Loucy (cell line): ENCODE measurements at regions not wholly inside any gene's neighbourhood (a gene's known extent, or its start where the extent isn't known, plus 50 kb on each side); places are given as distances from the start of the nearest gene placed in this dataset.
"Not testable (repeated sequence)": the region's sequence is repeated elsewhere in the genome, so short reads cannot be mapped to it uniquely, and the experiment has no call there.

Source experiments
- H2AFZ ChIP-seq: fragments of 200-600 bp; sonication (generic); 2 replicates; pipeline ENCODE4 v1.6.0; 2016; ENCODE audit warnings: antibody characterized with exemption, mild to moderate bottlenecking, low read length, moderate library complexity
- H3F3A ChIP-seq: fragments of 200-600 bp; 2 replicates; pipeline ENCODE4 v1.6.0; 2016; ENCODE audit warnings: antibody characterized with exemption, low read depth, mild to moderate bottlenecking
- H3K27me3 ChIP-seq: fragments of 200-600 bp; sonication (generic); 2 replicates; pipeline ENCODE4 v1.6.1; 2014; ENCODE audit warnings: low read length, mild to moderate bottlenecking; ENCODE audit not compliant: insufficient read depth, poor library complexity, severe bottlenecking
- H3K36me3 ChIP-seq: fragments of 200-600 bp; sonication (generic); 2 replicates; pipeline ENCODE4 v1.6.1; 2016; ENCODE audit warnings: low read length; ENCODE audit not compliant: insufficient read depth
- H3K4me1 ChIP-seq: fragments of 200-600 bp; sonication (generic); 2 replicates; pipeline ENCODE4 v1.5.1; 2014; ENCODE audit warnings: low read length, mild to moderate bottlenecking; ENCODE audit not compliant: insufficient read depth, poor library complexity, severe bottlenecking
- H3K4me2 ChIP-seq: fragments of 200-600 bp; sonication (generic); 2 replicates; pipeline ENCODE4 v1.6.0; 2014; ENCODE audit warnings: antibody characterized with exemption, low read length, low read depth, mild to moderate bottlenecking; ENCODE audit not compliant: poor library complexity, severe bottlenecking
- H3K4me3 ChIP-seq: fragments of 200-600 bp; sonication (generic); 2 replicates; pipeline ENCODE4 v1.5.1; 2014; ENCODE audit warnings: low read length, mild to moderate bottlenecking, mixed read lengths; ENCODE audit not compliant: poor library complexity, severe bottlenecking
- H3K79me2 ChIP-seq: fragments of 200-600 bp; sonication (generic); 2 replicates; pipeline ENCODE4 v1.6.1; 2014; ENCODE audit warnings: low read length; ENCODE audit not compliant: insufficient read depth
- H3K9ac ChIP-seq: fragments of 200-600 bp; sonication (generic); 2 replicates; pipeline ENCODE4 v1.6.0; 2014; ENCODE audit warnings: mild to moderate bottlenecking, low read depth, low read length, moderate library complexity; ENCODE audit not compliant: poor library complexity, severe bottlenecking
- H3K9me2 ChIP-seq: fragments of 200-600 bp; sonication (generic); replicated peaks from 2 replicates; pipeline ENCODE4 v1.6.1; 2016; ENCODE audit warnings: low read depth, low read length, mixed read lengths
- H3K9me3 ChIP-seq: fragments of 200-600 bp; sonication (generic); 2 replicates; pipeline ENCODE4 v1.6.1; 2014; ENCODE audit warnings: mild to moderate bottlenecking, antibody characterized with exemption, low read length, low read depth; ENCODE audit not compliant: insufficient read depth
- H4K20me1 ChIP-seq: fragments of 200-600 bp; sonication (generic); 2 replicates; pipeline ENCODE4 v1.6.0; 2014; ENCODE audit warnings: antibody characterized with exemption, low read length, mild to moderate bottlenecking; ENCODE audit not compliant: insufficient read depth, poor library complexity, severe bottlenecking
- EZH2phosphoT487 ChIP-seq: fragments of 200-600 bp; IDR thresholded peaks from 2 replicates; pipeline ENCODE4 v1.6.1; 2018; ENCODE audit warnings: antibody characterized with exemption, mild to moderate bottlenecking, moderate library complexity, borderline replicate concordance
- TF ChIP-seq, protein P1 (sequence below): fragments of 200-600 bp; sonication (generic); conservative IDR thresholded peaks from 2 replicates; pipeline ENCODE4 v1.5.1; 2014; ENCODE audit warnings: mild to moderate bottlenecking, antibody characterized with exemption, low read length

DNA sequence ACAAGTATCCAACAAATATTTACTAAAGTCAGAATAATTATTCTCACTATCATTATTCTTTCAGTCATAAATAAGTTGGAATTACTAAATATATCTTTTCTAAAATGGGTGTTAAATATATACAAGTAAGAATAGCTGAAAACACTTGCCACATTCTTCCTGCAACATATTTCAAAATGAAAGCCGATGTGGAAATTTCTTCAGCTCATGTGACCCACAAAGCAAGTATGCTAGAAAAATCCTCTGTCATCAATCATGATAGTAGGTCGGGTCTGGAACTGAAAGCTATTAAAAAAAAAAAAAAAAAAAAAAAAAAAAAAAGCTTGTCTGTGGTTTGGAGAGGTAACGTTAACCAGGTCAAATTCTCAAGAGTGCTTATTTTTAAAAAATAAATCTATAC is 344.7 kb downstream of the NEBL start:
- no peaks in the 10 kb centered on the region for H3K27me3 ChIP-seq
- H3K36me3 ChIP-seq, result no peaks in the 10 kb centered on the region
- no peak overlapping the region for H3K4me3 ChIP-seq
- H3K79me2 ChIP-seq, result no peaks in the 10 kb centered on the region
- H3K4me1 ChIP-seq, result no peaks in the 10 kb centered on the region
- no peaks in the 10 kb centered on the region for H3F3A ChIP-seq
- TF ChIP-seq, protein P1, sequence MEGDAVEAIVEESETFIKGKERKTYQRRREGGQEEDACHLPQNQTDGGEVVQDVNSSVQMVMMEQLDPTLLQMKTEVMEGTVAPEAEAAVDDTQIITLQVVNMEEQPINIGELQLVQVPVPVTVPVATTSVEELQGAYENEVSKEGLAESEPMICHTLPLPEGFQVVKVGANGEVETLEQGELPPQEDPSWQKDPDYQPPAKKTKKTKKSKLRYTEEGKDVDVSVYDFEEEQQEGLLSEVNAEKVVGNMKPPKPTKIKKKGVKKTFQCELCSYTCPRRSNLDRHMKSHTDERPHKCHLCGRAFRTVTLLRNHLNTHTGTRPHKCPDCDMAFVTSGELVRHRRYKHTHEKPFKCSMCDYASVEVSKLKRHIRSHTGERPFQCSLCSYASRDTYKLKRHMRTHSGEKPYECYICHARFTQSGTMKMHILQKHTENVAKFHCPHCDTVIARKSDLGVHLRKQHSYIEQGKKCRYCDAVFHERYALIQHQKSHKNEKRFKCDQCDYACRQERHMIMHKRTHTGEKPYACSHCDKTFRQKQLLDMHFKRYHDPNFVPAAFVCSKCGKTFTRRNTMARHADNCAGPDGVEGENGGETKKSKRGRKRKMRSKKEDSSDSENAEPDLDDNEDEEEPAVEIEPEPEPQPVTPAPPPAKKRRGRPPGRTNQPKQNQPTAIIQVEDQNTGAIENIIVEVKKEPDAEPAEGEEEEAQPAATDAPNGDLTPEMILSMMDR, result no peak
- no peak for TF ChIP-seq EZH2phosphoT487
- no peaks in the 10 kb centered on the region for H3K9me3 ChIP-seq
- no peak overlapping the region for H2AFZ ChIP-seq
- no peak overlapping the region for H3K9ac ChIP-seq
- H4K20me1 ChIP-seq, result no peaks in the 10 kb centered on the region
- no peak overlapping the region for H3K4me2 ChIP-seq
- no peaks in the 10 kb centered on the region for H3K9me2 ChIP-seq

DNA sequence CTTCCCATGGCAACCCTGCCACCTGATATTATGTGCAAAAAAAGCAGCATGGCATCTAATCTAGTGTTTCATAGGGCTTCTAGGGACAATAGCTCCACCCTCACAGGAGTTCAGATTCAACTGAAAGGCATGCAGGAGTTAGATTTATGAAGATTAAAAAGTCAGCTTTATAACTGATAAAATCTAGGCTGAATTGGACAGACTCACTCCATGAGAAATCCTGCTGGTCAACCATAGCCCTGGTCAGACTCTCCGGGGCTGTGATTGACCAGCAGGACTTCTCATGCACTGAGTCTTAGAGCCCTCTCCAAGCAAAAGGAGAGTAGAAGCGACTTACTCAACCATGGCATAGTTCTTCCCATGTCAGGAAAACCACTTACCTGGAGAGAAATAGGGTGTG is 345.4 kb downstream of the NEBL start:
- Histone ChIP-seq H3K4me3 (no peak overlapping the region), H3K27me3 (no peaks in the 10 kb centered on the region), H2AFZ (no peak overlapping the region), H3K9me3 (no peaks in the 10 kb centered on the region), H4K20me1 (no peaks in the 10 kb centered on the region), H3K36me3 (no peaks in the 10 kb centered on the region), H3K4me1 (no peaks in the 10 kb centered on the region), H3K4me2 (no peak overlapping the region), H3K9me2 (no peaks in the 10 kb centered on the region), H3K9ac (no peak overlapping the region), H3F3A (no peaks in the 10 kb centered on the region), H3K79me2 (no peaks in the 10 kb centered on the region)
- TF ChIP-seq, protein P1, result no peak
- TF ChIP-seq EZH2phosphoT487, result no peak

DNA sequence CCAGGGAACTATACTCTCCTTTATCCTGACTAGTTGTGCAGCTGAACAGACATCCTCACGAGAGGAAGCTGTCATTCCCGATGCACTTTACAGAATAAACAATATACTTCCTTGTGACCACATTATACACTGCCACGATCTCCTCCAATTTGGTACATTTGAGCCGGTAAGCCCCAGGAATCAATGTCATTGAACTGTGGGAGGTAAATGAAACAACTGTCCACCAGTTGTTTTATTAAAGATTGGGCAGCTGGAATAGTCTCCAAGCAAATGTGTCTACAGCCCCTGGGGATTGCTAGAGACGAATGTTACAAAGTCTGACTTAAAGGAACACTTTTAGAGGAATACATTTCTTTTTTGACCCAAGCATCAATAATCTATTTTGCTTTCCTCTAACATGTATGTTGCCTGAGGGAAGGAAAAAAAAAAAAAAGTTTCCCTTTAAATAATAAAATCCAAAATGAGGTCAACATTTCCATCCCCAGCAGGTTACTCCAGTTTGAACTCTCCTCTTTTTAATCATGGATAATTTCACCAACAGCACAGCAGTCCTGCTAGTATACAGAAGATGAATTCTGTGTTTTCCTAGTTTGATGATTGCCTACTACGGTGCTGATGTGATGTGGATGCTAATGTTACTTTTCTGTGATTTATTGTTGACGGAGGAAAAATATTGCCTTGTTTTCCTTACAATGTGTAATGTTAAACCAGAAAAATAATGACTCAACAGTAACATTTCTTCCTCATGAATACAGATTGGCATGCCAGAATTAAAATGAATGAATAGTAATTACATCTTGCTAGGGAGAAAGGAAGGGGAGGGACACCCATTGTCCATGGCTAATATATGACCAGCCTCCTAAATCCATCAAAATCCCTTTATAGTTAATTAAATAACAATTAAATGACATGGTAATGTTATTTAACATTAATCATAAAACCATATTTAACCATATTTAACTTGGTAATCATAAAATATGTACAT is 360.9 kb downstream of the NEBL start:
- Histone ChIP-seq H3F3A (no peaks in the 10 kb centered on the region), H3K4me1 (no peaks in the 10 kb centered on the region), H3K79me2 (no peaks in the 10 kb centered on the region), H4K20me1 (no peaks in the 10 kb centered on the region), H3K9me2 (no peaks in the 10 kb centered on the region), H2AFZ (no peak overlapping the region), H3K36me3 (no peaks in the 10 kb centered on the region), H3K9ac (no peak overlapping the region), H3K4me2 (no peak overlapping the region), H3K27me3 (no peaks in the 10 kb centered on the region), H3K4me3 (no peak overlapping the region), H3K9me3 (no peaks in the 10 kb centered on the region; the same call in 1 of the 2 replicates)
- no peak for TF ChIP-seq EZH2phosphoT487
- TF ChIP-seq, protein P1, result no peak

DNA sequence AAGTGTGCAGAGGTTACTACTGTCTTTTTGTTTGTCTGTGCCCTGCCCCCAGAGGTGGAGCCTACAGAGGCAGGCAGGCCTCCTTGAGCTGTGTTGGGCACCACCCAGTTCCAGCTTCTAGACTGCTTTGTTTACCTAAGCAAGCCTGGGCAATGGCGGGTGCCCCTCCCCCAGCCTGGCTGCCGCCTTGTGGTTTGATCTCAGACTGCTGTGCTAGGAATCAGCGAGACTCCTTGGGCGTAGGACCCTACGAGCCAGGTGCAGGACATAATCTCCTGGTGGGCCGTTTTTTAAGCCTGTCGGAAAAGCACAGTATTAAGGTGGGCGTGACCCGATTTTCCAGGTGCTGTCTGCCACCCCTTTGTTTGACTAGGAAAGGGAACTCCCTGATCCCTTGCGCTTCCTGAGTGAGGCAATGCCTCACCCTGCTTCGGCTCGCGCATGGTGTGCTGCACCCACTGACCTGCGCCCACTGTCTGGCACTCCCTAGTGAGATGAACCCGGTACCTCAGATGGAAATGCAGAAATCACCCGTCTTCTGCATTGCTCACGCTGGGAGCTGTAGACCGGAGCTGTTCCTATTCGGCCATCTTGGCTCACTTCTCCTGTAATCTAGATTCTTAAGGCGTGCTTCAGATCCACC is 365.7 kb downstream of the NEBL start:
- not testable (repeated sequence) for H3K9me3 ChIP-seq, H3K4me2 ChIP-seq, H3F3A ChIP-seq, H3K36me3 ChIP-seq, H3K4me3 ChIP-seq, H3K9me2 ChIP-seq, H3K79me2 ChIP-seq, H3K4me1 ChIP-seq, H2AFZ ChIP-seq, H3K9ac ChIP-seq, H3K27me3 ChIP-seq, H4K20me1 ChIP-seq
